DND-41 (cell line): ENCODE measurements at regions not wholly inside any gene's neighbourhood (a gene's known extent, or its start where the extent isn't known, plus 50 kb on each side); places are given as distances from the start of the nearest gene placed in this dataset.

Experiments used
- ATAC-seq: fragments of 200-7000 bp; cut with Tn5 transposase; 3 replicates; pipeline ENCODE4 v1.9.1; 2021; ENCODE audit warnings: low read depth; ENCODE audit not compliant: insufficient read depth
- DNase-seq: peaks from one replicate; pipeline ENCODE4 v3.0.0-alpha.2; 2020
- H2AFZ ChIP-seq: 2 replicates; pipeline ENCODE4 v1.6.0; 2012; ENCODE audit warnings: low read depth, low read length
- H3K27ac ChIP-seq: 2 replicates; pipeline ENCODE4 v1.5.1; 2012; ENCODE audit warnings: low read length, inconsistent platforms
- H3K27me3 ChIP-seq: fragments of 200-600 bp; sonication (generic); 2 replicates; pipeline ENCODE4 v1.6.0; 2012; ENCODE audit warnings: low read length, mild to moderate bottlenecking, inconsistent platforms; ENCODE audit not compliant: insufficient read depth, poor library complexity
- H3K36me3 ChIP-seq: 2 replicates; pipeline ENCODE4 v1.5.1; 2012; ENCODE audit warnings: low read length, inconsistent platforms; ENCODE audit not compliant: insufficient read depth
- H3K4me1 ChIP-seq: 2 replicates; pipeline ENCODE4 v1.5.1; 2012; ENCODE audit warnings: mild to moderate bottlenecking, low read length; ENCODE audit not compliant: insufficient read depth
- H3K4me2 ChIP-seq: 2 replicates; pipeline ENCODE4 v1.6.0; 2012; ENCODE audit warnings: mild to moderate bottlenecking, moderate library complexity, low read length, inconsistent platforms; ENCODE audit not compliant: insufficient read depth
- H3K4me3 ChIP-seq, 2 experiments: fragments of 200-600 bp in 1 of 2; shearing (Covaris generic) in 1 of 2; 2 replicates each; pipeline ENCODE4 v1.5.1; 2012 to 2016; ENCODE audit warnings: inconsistent platforms in 2 of 2, low read length in 2 of 2, mild to moderate bottlenecking in 2 of 2, low read depth in 1 of 2, moderate library complexity in 1 of 2
- H3K79me2 ChIP-seq: 2 replicates; pipeline ENCODE4 v1.6.0; 2012; ENCODE audit warnings: low read length, inconsistent platforms; ENCODE audit not compliant: insufficient read depth
- H3K9ac ChIP-seq: 2 replicates; pipeline ENCODE4 v1.6.0; 2012; ENCODE audit warnings: low read depth, mild to moderate bottlenecking, inconsistent platforms, low read length, moderate library complexity
- H3K9me3 ChIP-seq: 2 replicates; pipeline ENCODE4 v1.5.1; 2012; ENCODE audit warnings: low read length, moderate library complexity, mild to moderate bottlenecking, inconsistent platforms; ENCODE audit not compliant: insufficient read depth, severe bottlenecking
- H4K20me1 ChIP-seq: 2 replicates; pipeline ENCODE4 v1.6.0; 2012; ENCODE audit warnings: low read length; ENCODE audit not compliant: insufficient read depth
- CTCF ChIP-seq: IDR thresholded peaks from 2 replicates; pipeline ENCODE4 v1.5.1; 2012; ENCODE audit warnings: borderline replicate concordance, low read length, moderate library complexity, mild to moderate bottlenecking; ENCODE audit not compliant: poor library complexity, severe bottlenecking; ENCODE audit errors: extremely low read depth
- EZH2 ChIP-seq: IDR thresholded peaks from 3 replicates; pipeline ENCODE4 v1.6.1; 2012; ENCODE audit warnings: borderline replicate concordance, low read depth, mild to moderate bottlenecking, moderate library complexity, low read length, inconsistent platforms; ENCODE audit not compliant: severe bottlenecking

GRCh38 chr14:30373526-30373925 lies 185.4 kb upstream of the G2E3 start:
- ATAC-seq (no peak), DNase-seq (no peak)
- Histone ChIP-seq H3K4me2 (no peak overlapping the region), H3K4me1 (no peaks in the 10 kb centered on the region), H3K4me3 (no peak overlapping the region), H3K9me3 (no peaks in the 10 kb centered on the region), H3K27ac (no peak overlapping the region), H3K27me3 (no peaks in the 10 kb centered on the region), H4K20me1 (no peaks in the 10 kb centered on the region), H2AFZ (no peak overlapping the region), H3K9ac (no peak overlapping the region), H3K79me2 (no peaks in the 10 kb centered on the region), H3K36me3 (no peaks in the 10 kb centered on the region)
- TF ChIP-seq CTCF, result no peak
- TF ChIP-seq EZH2, result no peak

GRCh38 chr14:30375296-30375892 lies 183.6 kb upstream of the G2E3 start:
- ATAC-seq, result peak; percentile 95
- Histone ChIP-seq H3K4me1 (no peaks in the 10 kb centered on the region), H3K27ac (no peak overlapping the region), H3K79me2 (no peaks in the 10 kb centered on the region), H3K4me2 (no peak overlapping the region), H4K20me1 (no peaks in the 10 kb centered on the region), H3K4me3 (no peak overlapping the region), H2AFZ (no peak overlapping the region), H3K9me3 (no peaks in the 10 kb centered on the region), H3K36me3 (no peaks in the 10 kb centered on the region), H3K9ac (no peak overlapping the region), H3K27me3 (no peaks in the 10 kb centered on the region)
- TF ChIP-seq CTCF (peak; percentile 85), EZH2 (no peak)
- peak; percentile 62 for DNase-seq

- Histone ChIP-seq H3K9ac (no peak overlapping the region), H2AFZ (no peak overlapping the region)
These were observed 177.0 kb upstream of the G2E3 start for GRCh38 chr14:30381861-30382480.

More at GRCh38 chr14:30381861-30382480, 177.0 kb upstream of the G2E3 start:
- Histone ChIP-seq H3K27ac (no peak overlapping the region), H3K4me3 (no peak overlapping the region), H3K9me3 (no peaks in the 10 kb centered on the region), H3K4me2 (no peak overlapping the region), H3K4me1 (no peaks in the 10 kb centered on the region), H4K20me1 (no peaks in the 10 kb centered on the region), H3K27me3 (peaks cover 6% of the 10 kb centered on the region), H3K79me2 (no peaks in the 10 kb centered on the region), H3K36me3 (no peaks in the 10 kb centered on the region)
- DNase-seq (no peak), ATAC-seq (no peak)
- no peak for TF ChIP-seq EZH2
- TF ChIP-seq CTCF, result no peak
